Pancreas (tissue), 10 donors: ENCODE measurements at regions not wholly inside any gene's neighbourhood (a gene's known extent, or its start where the extent isn't known, plus 50 kb on each side); places are given as distances from the start of the nearest gene placed in this dataset.

Experiments used
- ATAC-seq, 4 donors: fragments of 200-7000 bp; cut with Tn5 transposase; one replicate each; pipeline versions ENCODE4 v1.8.0 to v1.9.1; 2020; ENCODE audit warnings: mild to moderate bottlenecking in 4 of 4, moderate library complexity in 4 of 4
- DNase-seq, 6 donors: peaks; one replicate each; pipeline ENCODE4 v3.0.0-alpha.2; 2020
- FAIRE-seq: peaks from 2 replicates; lab custom pipeline; 2012; peaks lifted over from hg19 to GRCh38; lab: Jason Lieb, UNC
- H3K27ac ChIP-seq, 4 donors: fragments of 200-600 bp; sonication (generic); 1 replicate in 3 of 4; 2 replicates in 1 of 4; pipeline versions ENCODE4 v1.5.0 to v1.8.0; 2020
- H3K27me3 ChIP-seq, 4 donors: fragments of 200-600 bp; one replicate each; pipeline ENCODE4 v1.8.0; 2021
- H3K36me3 ChIP-seq, 3 donors: fragments of 200-600 bp; sonication (generic) in 1 of 3; one replicate each; pipeline versions ENCODE4 v1.5.0 to v1.8.0; 2020 to 2021
- H3K4me1 ChIP-seq, 3 donors: fragments of 200-600 bp; one replicate each; pipeline ENCODE4 v1.8.0; 2021
- H3K4me3 ChIP-seq, 4 donors: fragments of 200-600 bp; sonication (generic) in 2 of 4; one replicate each; pipeline versions ENCODE4 v1.5.0 to v1.8.0; 2020 to 2021
- H3K9me3 ChIP-seq, 4 donors: fragments of 200-600 bp; one replicate each; pipeline ENCODE4 v1.8.0; 2021
- WGBS, 2 donors: extraction: QIAGEN DNeasy Blood & Tissue Kit; methylation state at CpG; one replicate each; pipeline ENCODE4 v1.1.7; 2013; 5-methylcytosine and 5-hydroxymethylcytosine counted together
- intact Hi-C, 3 donors: fragments of 100-400 bp; cut with DNase I; formaldehyde crosslinking; loops; one replicate each; pipeline versions ENCODE4 v1.11.1 to v1.14.2; 2022
- TF ChIP-seq, protein P1 (sequence below), 4 donors: fragments of 200-600 bp; sonication (generic) in 3 of 4; IDR thresholded peaks; one replicate each; pipeline versions ENCODE4 v1.5.0 to v1.8.0; 2021; ENCODE audit warnings: antibody characterized with exemption in 4 of 4
- donor health status: healthy with polysubstance abuse.
- donor health status: DM: no; HTN: no; CAD: no; lungs with moderate emphysema.
- donor health status: DM: no; HTN: no; CAD: no.
- donor health status: control.
- donor health status: control.
- donor health status: Bipolar disorder and iron deficiency.
- donor health status: DM: yes; HTN: yes; CAD: no.
- donor health status: DM: no; HTN: no; CAD: no.
- donor health status: DM: no; HTN: no; CAD: no.
- donor health status: DM: yes; HTN: yes; CAD: no.

DNA sequence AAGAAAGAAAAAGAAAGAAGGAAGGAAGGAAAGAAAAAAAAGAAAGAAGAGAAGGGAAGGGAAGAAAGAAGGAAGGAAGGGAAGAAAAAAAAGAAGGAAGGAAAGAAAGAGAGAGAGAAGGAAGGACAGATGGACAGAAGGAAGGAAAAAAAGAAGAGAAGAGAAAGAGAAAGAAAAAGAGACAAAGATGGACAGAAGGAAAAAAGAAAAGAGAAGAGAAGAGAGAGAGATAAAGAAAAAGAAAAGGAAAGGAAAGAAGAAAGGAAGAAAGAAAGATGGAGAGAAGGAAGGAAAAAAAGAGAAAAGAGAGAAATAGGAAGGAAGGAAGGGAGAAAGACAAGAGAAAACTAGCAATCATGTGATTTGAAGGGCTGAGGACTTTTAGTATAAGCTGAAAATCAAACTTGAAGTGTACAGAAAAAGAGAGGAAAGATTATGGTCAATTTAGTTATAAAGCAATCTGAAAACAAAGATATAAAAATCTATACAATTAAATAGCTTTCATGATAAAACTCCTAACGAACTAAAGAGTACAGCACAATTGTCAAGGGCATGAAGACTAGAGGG, 115.3 kb downstream of the LTN1 start:
- no peak overlapping the region for H3K27ac ChIP-seq
- no peaks in the 10 kb centered on the region for H3K4me1 ChIP-seq
- DNase-seq (no peak), FAIRE-seq (no peak), ATAC-seq (no peak)
- no peaks in the 10 kb centered on the region for H3K27me3 ChIP-seq
- WGBS, 2 donors, result 75 to 87% methylated on average over 1 of the region's 1 CpG
- intact Hi-C loops, result no loop called here
- no peaks in the 10 kb centered on the region for H3K9me3 ChIP-seq
- no peak overlapping the region for H3K4me3 ChIP-seq
- H3K36me3 ChIP-seq, result peaks cover 0 to 25% (median 0%) of the 10 kb centered on the region in 3 donors
- TF ChIP-seq, protein P1, sequence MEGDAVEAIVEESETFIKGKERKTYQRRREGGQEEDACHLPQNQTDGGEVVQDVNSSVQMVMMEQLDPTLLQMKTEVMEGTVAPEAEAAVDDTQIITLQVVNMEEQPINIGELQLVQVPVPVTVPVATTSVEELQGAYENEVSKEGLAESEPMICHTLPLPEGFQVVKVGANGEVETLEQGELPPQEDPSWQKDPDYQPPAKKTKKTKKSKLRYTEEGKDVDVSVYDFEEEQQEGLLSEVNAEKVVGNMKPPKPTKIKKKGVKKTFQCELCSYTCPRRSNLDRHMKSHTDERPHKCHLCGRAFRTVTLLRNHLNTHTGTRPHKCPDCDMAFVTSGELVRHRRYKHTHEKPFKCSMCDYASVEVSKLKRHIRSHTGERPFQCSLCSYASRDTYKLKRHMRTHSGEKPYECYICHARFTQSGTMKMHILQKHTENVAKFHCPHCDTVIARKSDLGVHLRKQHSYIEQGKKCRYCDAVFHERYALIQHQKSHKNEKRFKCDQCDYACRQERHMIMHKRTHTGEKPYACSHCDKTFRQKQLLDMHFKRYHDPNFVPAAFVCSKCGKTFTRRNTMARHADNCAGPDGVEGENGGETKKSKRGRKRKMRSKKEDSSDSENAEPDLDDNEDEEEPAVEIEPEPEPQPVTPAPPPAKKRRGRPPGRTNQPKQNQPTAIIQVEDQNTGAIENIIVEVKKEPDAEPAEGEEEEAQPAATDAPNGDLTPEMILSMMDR (IDR thresholded peaks at IDR 0.05), result no peak

DNA sequence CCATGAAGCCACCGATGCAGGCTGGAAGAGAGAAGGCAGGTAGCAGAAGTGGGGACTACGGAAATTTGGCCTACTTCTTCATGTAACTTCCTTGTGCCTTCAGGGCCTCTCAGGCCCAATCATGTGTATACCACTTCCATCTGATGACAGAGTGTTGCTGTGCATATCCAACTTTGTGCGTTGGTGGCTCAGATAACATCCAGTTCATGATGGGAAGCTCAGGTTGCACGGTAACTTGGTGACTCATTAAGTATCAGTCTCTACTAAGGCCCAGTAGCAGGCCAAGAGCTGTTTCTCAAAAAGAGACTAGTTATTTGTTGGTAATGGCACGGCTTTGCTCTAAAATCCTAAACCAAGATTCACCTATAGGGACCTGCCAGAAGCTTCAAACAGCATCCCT, 117.6 kb downstream of the LTN1 start:
- no peak for FAIRE-seq
- Histone ChIP-seq H3K27ac (no peak overlapping the region), H3K27me3 (no peaks in the 10 kb centered on the region), H3K36me3 (peaks cover 0 to 17% (median 0%) of the 10 kb centered on the region in 3 donors), H3K9me3 (no peaks in the 10 kb centered on the region), H3K4me3 (no peak overlapping the region), H3K4me1 (no peaks in the 10 kb centered on the region)
- no peak for DNase-seq
- TF ChIP-seq, protein P1 (IDR thresholded peaks at IDR 0.05), result no peak
- intact Hi-C loops, result no loop called here
- 66 to 81% methylated on average over 5 of the region's 5 CpGs for WGBS, 2 donors
- no peak for ATAC-seq

DNA sequence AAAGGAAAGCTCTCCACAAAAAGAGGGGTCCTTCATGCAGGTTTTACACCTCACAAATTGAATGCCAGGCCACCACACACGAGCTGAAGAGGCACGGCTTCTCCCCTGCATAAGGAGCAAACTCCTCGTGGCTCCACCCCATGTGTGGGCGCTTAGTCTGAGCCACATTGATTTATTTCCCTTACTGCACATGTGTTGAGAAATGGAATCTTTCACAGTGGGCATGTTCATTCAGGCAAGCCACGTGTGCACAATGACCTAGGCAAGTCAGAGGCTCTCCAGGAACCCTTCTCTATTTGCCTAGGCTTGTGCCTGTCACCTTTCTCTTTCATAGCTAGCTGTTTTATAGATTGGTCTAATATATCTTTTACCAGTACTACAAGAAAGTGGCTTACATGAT, 120.5 kb downstream of the LTN1 start:
- 84 to 87% methylated on average over 5 of the region's 5 CpGs for WGBS, 2 donors

DNA sequence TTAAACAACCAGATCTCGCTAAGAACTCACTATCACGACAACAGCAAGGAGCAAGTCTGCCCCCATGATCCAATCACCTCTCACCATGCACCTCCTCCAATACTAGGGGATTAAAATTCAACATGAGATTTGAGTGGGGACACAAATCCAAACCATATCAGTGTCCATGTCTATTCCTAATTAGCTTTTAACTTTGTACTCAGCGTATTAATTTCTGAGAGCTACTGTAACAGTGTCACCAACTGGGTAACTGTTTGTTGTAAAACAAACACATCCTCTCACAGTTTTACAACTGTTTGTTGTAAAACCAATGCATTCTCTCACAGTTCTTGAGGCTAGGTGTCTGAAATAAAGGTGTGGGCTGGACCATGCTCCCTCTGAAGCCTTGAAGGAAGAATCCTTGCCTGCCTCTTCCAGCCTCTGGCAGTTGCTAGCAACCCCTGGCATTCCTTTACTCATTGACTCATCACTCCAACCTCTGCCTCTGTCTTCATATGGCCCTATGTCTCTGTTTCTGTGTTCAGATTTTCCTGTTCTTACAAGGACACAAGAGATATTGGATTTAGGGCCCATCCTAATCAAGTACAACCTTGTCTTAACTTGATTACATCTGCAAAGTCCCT, 121.2 kb downstream of the LTN1 start:
- Histone ChIP-seq H3K4me1 (no peaks in the 10 kb centered on the region), H3K4me3 (no peak overlapping the region), H3K27ac (no peak overlapping the region), H3K9me3 (no peaks in the 10 kb centered on the region), H3K27me3 (no peaks in the 10 kb centered on the region), H3K36me3 (peaks cover 0 to 14% (median 0%) of the 10 kb centered on the region in 3 donors)
- no peak for DNase-seq
- ATAC-seq, result no peak
- TF ChIP-seq, protein P1 (IDR thresholded peaks at IDR 0.05), result no peak
- FAIRE-seq, result no peak
- intact Hi-C loops, result no loop called here
- WGBS, 2 donors, result 92 to 98% methylated on average over 3 of the region's 3 CpGs

More for the DNA sequence above, 120.5 kb downstream of the LTN1 start:
- Histone ChIP-seq H3K27ac (no peak overlapping the region), H3K4me1 (no peaks in the 10 kb centered on the region), H3K36me3 (peaks cover 0 to 14% (median 0%) of the 10 kb centered on the region in 3 donors), H3K4me3 (no peak overlapping the region), H3K9me3 (no peaks in the 10 kb centered on the region), H3K27me3 (no peaks in the 10 kb centered on the region)
- ATAC-seq (no peak), FAIRE-seq (no peak), DNase-seq (no peak)
- TF ChIP-seq, protein P1 (IDR thresholded peaks at IDR 0.05), result no peak
- intact Hi-C loops, result no loop called here

DNA sequence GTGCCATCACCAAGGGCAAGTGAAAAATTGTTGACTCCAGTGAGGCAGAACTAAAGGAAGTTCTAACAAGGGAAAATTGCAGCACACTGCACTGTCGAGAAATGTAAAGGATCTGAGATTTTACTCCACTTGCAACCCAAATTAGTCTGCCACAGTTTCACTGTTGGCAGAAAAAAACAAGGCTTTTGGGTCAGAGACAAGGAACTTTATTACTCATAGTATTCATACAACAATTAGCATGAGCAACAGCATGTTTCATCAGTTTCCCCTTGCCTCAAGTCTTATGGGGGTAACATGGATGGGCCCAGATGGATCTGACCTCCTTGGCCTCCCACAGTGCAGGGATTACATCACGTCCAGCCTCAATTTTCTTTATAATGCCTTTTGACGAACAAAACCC, 125.3 kb downstream of the LTN1 start:
- intact Hi-C loops, result no loop called here
- no peak for DNase-seq

More for the DNA sequence above, 125.3 kb downstream of the LTN1 start:
- Histone ChIP-seq H3K4me1 (no peaks in the 10 kb centered on the region), H3K27ac (no peak overlapping the region), H3K9me3 (no peaks in the 10 kb centered on the region), H3K27me3 (no peaks in the 10 kb centered on the region), H3K36me3 (no peaks in the 10 kb centered on the region), H3K4me3 (no peak overlapping the region)
- TF ChIP-seq, protein P1 (IDR thresholded peaks at IDR 0.05), result no peak
- WGBS, 2 donors, result 90 to 95% methylated on average over 3 of the region's 3 CpGs
- no peak for FAIRE-seq
- ATAC-seq, result no peak
